Brain microvascular endothelial cell (primary cell): ENCODE measurements at regions not wholly inside any gene's neighbourhood (a gene's known extent, or its start where the extent isn't known, plus 50 kb on each side); places are given as distances from the start of the nearest gene placed in this dataset.

ENCODE experiments used
- DNase-seq: peaks from one replicate; pipeline ENCODE4 v3.0.0-alpha.2; 2020
- H3K27ac ChIP-seq: fragments of 250-450 bp; sonication (Bioruptor Pico); 2 replicates; pipeline ENCODE4 v1.5.1; 2020; ENCODE audit warnings: mild to moderate bottlenecking, moderate library complexity
- H3K27me3 ChIP-seq: fragments of 250-450 bp; sonication (Bioruptor Pico); replicated peaks from 2 replicates; pipeline ENCODE4 v1.5.1; 2020; ENCODE audit warnings: mild to moderate bottlenecking
- H3K36me3 ChIP-seq: fragments of 250-450 bp; sonication (Bioruptor Pico); replicated peaks from 2 replicates; pipeline ENCODE4 v1.5.1; 2020; ENCODE audit warnings: mild to moderate bottlenecking
- H3K4me3 ChIP-seq: 2 replicates; pipeline ENCODE4 v1.5.1; 2011; ENCODE audit warnings: low read depth, mild to moderate bottlenecking, control low read depth, low read length, moderate library complexity
- CTCF ChIP-seq: IDR thresholded peaks from 2 replicates; pipeline ENCODE4 v1.5.1; 2011; ENCODE audit warnings: low read depth, mild to moderate bottlenecking, moderate library complexity, low read length, control low read depth, inconsistent platforms; ENCODE audit errors: missing control alignments
- in situ Hi-C: cut with HindIII; loops from 2 replicates; pipeline ENCODE4 v1.10.0; 2017; ENCODE audit warnings: low sequenced_read_pairs, low pct_ligation_motif_present

DNA sequence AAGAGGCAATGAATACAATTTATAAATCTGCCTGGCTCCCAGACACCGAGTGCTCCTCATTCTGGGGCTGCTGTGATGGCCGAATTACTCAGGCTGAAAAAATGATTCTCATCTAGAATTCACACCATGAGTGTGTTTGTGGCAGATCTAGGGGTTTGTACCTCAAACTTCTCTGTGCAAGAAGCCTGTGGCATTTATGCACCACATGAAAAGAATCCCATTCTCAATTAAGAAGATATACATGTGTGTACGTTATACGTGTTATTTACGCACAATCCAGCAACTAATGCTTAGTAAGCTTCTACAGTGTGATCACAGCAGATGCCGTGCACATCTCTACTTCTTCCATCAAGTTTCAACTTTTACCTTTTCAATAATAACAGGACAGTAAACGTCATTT, 476.8 kb downstream of the SHQ1 start:
- H3K36me3 ChIP-seq = no peaks in the 10 kb centered on the region
- in situ Hi-C loops = no loop called here

DNA sequence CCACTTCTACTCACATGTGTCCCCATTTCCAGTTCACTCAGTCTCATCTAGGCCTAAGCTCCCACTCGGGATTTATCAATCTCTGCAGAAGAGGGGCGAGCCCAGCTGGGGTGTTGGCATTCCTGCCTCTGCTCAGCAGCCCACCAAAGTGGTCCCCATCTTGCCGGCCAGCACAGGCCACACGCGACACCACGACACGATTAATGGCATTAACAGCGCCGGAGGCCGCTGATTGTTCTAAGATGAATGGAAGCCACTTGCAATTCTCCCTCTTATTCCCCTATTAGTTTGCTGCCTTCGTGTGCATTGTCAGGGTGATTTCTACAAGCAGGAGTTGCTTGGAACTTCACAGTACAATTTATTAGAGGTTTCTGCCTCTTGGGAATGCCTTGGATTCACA, 477.3 kb downstream of the SHQ1 start:
- in situ Hi-C loops = no loop called here

More for the DNA sequence above, 476.8 kb downstream of the SHQ1 start:
- Histone ChIP-seq H3K27me3 (no peaks in the 10 kb centered on the region), H3K27ac (no peak overlapping the region), H3K4me3 (no peak overlapping the region)
- DNase-seq = no peak
- no peak for TF ChIP-seq CTCF

GRCh38 chr3:72369681-72370080, 478.6 kb downstream of the SHQ1 start:
- H3K4me3 ChIP-seq = no peak overlapping the region
- no peaks in the 10 kb centered on the region for H3K36me3 ChIP-seq
- no peaks in the 10 kb centered on the region for H3K27me3 ChIP-seq
- DNase-seq = no peak
- in situ Hi-C loops = no loop called here
- no peak for TF ChIP-seq CTCF
- no peak overlapping the region for H3K27ac ChIP-seq

More for the DNA sequence above, 477.3 kb downstream of the SHQ1 start:
- no peak for DNase-seq
- Histone ChIP-seq H3K4me3 (no peak overlapping the region), H3K36me3 (no peaks in the 10 kb centered on the region), H3K27me3 (no peaks in the 10 kb centered on the region), H3K27ac (no peak overlapping the region)
- TF ChIP-seq CTCF = no peak

- Histone ChIP-seq H3K36me3 (no peaks in the 10 kb centered on the region), H3K27ac (no peak overlapping the region), H3K4me3 (no peak overlapping the region), H3K27me3 (no peaks in the 10 kb centered on the region)
- in situ Hi-C loops = no loop called here
- DNase-seq = no peak
- TF ChIP-seq CTCF = no peak
These were observed 479.8 kb downstream of the SHQ1 start for GRCh38 chr3:72368331-72368975.

GRCh38 chr3:72361990-72362389, 486.3 kb downstream of the SHQ1 start:
- no peaks in the 10 kb centered on the region for H3K27me3 ChIP-seq
- TF ChIP-seq CTCF = no peak
- in situ Hi-C loops = no loop called here
- H3K36me3 ChIP-seq = no peaks in the 10 kb centered on the region
- no peak for DNase-seq
- H3K27ac ChIP-seq = no peak overlapping the region
- no peak overlapping the region for H3K4me3 ChIP-seq

- in situ Hi-C loops = no loop called here
- Histone ChIP-seq H3K27me3 (no peaks in the 10 kb centered on the region), H3K4me3 (no peak overlapping the region), H3K27ac (no peak overlapping the region), H3K36me3 (no peaks in the 10 kb centered on the region)
- no peak for TF ChIP-seq CTCF
- DNase-seq = no peak
These were observed 488.5 kb downstream of the SHQ1 start for GRCh38 chr3:72359743-72360142.
